ENCODE measurements at regions not wholly inside any gene's neighbourhood (a gene's known extent, or its start where the extent isn't known, plus 50 kb on each side); places are given as distances from the start of the nearest gene placed in this dataset.

DNA sequence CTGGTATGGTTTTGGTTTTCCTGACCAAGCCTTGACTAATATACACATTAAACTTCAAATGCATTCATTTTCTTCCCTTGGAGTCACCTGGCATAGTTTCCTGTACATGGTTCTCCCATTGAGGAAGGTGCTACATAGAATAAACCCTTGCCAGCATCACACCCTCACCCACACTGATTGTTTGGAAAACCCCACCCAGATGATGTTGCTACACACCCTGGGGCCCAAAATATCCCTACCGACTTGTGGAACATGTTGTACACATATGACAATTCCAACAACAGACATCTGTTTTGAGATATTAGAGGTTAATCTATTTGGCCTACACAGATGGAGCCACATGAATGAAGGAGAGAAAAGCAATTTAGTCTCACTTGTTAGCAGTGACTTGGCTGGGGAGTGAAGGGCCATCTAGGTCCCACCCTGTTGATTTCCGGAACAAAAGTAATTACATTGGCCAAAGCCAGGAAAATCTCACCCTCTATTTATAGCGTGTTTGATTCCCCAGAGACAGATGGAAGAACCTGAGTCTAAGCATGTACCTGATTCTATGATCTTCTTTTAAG is 606.0 kb upstream of the BTBD3 start:
- Histone ChIP-seq H3K27me3 (ENCODE audit: insufficient read depth, low read length) (no peaks in the 10 kb centered on the region), H3K36me3 (ENCODE audit: control insufficient read depth in 1 of 2, insufficient read depth in 2 of 2, low read length in 2 of 2) (no peaks in the 10 kb centered on the region), H3K79me2 (ENCODE audit: insufficient read depth, low read length) (no peaks in the 10 kb centered on the region), H4K20me1 (ENCODE audit: insufficient read depth) (no peaks in the 10 kb centered on the region), H3K9me3 (ENCODE audit: control insufficient read depth in 1 of 2, insufficient read depth in 1 of 2, low read depth in 1 of 2, low read length in 2 of 2) (no peaks in the 10 kb centered on the region), H2AFZ (ENCODE audit: low read depth, low read length, poor library complexity, severe bottlenecking) (no peak overlapping the region), H3K27ac (ENCODE audit: low read depth, low read length) (no peak overlapping the region), H3K4me3 (replicated peaks in 1 of 2; ENCODE audit: low read depth in 1 of 2, low read length in 2 of 2) (no peak overlapping the region), H3K9me2 (ENCODE audit: insufficient read depth) (no peaks in the 10 kb centered on the region), H3K4me2 (ENCODE audit: low read length) (no peak overlapping the region), H3K4me1 (ENCODE audit: control insufficient read depth in 1 of 2, insufficient read depth in 2 of 2, low read length in 2 of 2) (no peaks in the 10 kb centered on the region), H3K9ac (ENCODE audit: low read length) (no peak overlapping the region)
- ChIA-PET RAD21 (ENCODE audit: low non-redundant PET in 1 of 2, low total read pairs in 2 of 2, uncharacterized antibody in 2 of 2, unreplicated experiment in 2 of 2) (no interaction called here), POLR2A (no interaction called here), CTCF (interaction anchor here (0.6 kb wide), 1 partner anchor 1808 kb away, joined by 4 read pairs; no protein-coding TSS in a partner anchor)
- ATAC-seq (no peak), DNase-seq (ENCODE audit: low read depth, low spot score) (no peak)
- TF ChIP-seq, protein P1, sequence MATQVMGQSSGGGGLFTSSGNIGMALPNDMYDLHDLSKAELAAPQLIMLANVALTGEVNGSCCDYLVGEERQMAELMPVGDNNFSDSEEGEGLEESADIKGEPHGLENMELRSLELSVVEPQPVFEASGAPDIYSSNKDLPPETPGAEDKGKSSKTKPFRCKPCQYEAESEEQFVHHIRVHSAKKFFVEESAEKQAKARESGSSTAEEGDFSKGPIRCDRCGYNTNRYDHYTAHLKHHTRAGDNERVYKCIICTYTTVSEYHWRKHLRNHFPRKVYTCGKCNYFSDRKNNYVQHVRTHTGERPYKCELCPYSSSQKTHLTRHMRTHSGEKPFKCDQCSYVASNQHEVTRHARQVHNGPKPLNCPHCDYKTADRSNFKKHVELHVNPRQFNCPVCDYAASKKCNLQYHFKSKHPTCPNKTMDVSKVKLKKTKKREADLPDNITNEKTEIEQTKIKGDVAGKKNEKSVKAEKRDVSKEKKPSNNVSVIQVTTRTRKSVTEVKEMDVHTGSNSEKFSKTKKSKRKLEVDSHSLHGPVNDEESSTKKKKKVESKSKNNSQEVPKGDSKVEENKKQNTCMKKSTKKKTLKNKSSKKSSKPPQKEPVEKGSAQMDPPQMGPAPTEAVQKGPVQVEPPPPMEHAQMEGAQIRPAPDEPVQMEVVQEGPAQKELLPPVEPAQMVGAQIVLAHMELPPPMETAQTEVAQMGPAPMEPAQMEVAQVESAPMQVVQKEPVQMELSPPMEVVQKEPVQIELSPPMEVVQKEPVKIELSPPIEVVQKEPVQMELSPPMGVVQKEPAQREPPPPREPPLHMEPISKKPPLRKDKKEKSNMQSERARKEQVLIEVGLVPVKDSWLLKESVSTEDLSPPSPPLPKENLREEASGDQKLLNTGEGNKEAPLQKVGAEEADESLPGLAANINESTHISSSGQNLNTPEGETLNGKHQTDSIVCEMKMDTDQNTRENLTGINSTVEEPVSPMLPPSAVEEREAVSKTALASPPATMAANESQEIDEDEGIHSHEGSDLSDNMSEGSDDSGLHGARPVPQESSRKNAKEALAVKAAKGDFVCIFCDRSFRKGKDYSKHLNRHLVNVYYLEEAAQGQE (IDR thresholded peaks at IDR 0.05; ENCODE audit: low read depth), result no peak
- TF ChIP-seq RAD21 (IDR thresholded peaks at IDR 0.05; ENCODE audit: low read depth), result no peak
- TF ChIP-seq SP1 (IDR thresholded peaks at IDR 0.05; ENCODE audit: low read depth), result no peak
- TF ChIP-seq SRF (IDR thresholded peaks at IDR 0.05; ENCODE audit: low read depth), result no peak
- no peak for TF ChIP-seq ZNF274 (IDR thresholded peaks at IDR 0.05; ENCODE audit: low read depth, low read length)
- TF ChIP-seq, protein P2, sequence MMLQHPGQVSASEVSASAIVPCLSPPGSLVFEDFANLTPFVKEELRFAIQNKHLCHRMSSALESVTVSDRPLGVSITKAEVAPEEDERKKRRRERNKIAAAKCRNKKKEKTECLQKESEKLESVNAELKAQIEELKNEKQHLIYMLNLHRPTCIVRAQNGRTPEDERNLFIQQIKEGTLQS (IDR thresholded peaks at IDR 0.05), result no peak
- TF ChIP-seq, protein P3, sequence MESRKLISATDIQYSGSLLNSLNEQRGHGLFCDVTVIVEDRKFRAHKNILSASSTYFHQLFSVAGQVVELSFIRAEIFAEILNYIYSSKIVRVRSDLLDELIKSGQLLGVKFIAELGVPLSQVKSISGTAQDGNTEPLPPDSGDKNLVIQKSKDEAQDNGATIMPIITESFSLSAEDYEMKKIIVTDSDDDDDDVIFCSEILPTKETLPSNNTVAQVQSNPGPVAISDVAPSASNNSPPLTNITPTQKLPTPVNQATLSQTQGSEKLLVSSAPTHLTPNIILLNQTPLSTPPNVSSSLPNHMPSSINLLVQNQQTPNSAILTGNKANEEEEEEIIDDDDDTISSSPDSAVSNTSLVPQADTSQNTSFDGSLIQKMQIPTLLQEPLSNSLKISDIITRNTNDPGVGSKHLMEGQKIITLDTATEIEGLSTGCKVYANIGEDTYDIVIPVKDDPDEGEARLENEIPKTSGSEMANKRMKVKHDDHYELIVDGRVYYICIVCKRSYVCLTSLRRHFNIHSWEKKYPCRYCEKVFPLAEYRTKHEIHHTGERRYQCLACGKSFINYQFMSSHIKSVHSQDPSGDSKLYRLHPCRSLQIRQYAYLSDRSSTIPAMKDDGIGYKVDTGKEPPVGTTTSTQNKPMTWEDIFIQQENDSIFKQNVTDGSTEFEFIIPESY (IDR thresholded peaks at IDR 0.05; ENCODE audit: extremely low read depth, insufficient replicate concordance, low read length), result no peak
- TF ChIP-seq POLR2A (IDR thresholded peaks at IDR 0.05; ENCODE audit: borderline replicate concordance, extremely low read depth, insufficient read depth, insufficient read length), result no peak
- TF ChIP-seq, protein P4, sequence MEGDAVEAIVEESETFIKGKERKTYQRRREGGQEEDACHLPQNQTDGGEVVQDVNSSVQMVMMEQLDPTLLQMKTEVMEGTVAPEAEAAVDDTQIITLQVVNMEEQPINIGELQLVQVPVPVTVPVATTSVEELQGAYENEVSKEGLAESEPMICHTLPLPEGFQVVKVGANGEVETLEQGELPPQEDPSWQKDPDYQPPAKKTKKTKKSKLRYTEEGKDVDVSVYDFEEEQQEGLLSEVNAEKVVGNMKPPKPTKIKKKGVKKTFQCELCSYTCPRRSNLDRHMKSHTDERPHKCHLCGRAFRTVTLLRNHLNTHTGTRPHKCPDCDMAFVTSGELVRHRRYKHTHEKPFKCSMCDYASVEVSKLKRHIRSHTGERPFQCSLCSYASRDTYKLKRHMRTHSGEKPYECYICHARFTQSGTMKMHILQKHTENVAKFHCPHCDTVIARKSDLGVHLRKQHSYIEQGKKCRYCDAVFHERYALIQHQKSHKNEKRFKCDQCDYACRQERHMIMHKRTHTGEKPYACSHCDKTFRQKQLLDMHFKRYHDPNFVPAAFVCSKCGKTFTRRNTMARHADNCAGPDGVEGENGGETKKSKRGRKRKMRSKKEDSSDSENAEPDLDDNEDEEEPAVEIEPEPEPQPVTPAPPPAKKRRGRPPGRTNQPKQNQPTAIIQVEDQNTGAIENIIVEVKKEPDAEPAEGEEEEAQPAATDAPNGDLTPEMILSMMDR (IDR thresholded peaks at IDR 0.05 in 2 of 3, conservative IDR thresholded peaks at IDR 0.05 in 1 of 3; ENCODE audit: borderline replicate concordance in 1 of 3, insufficient read depth in 1 of 3, low read depth in 2 of 3, low read length in 2 of 3), result no peak
- TF ChIP-seq EZH2phosphoT487 (IDR thresholded peaks at IDR 0.05; ENCODE audit: borderline replicate concordance), result no peak
- no peak for TF ChIP-seq ELF1 (IDR thresholded peaks at IDR 0.05; ENCODE audit: borderline replicate concordance, low read depth)
- no TSS peak for BruUV-seq (replicated peaks)
- intact Hi-C loops (cut with micrococcal nuclease), result no loop called here
